Endothelial cell of umbilical vein (primary cell): ENCODE measurements at regions not wholly inside any gene's neighbourhood (a gene's known extent, or its start where the extent isn't known, plus 50 kb on each side); places are given as distances from the start of the nearest gene placed in this dataset. TPM values are rescaled to one million over a fixed set of nuclear protein-coding genes. Genes with fewer than 3 reads are reported as not detected.

Experiments used
- BruUV-seq: library from RNA; stranded (reverse); fragments of 400-500 nt; replicated peaks from 2 replicates; lab custom pipeline; 2021; lab: Mats Ljungman, UMichigan
- CTCF ChIA-PET: fragments of 300-600, 350-600 bp; sonication (Branson Sonifier 250); formaldehyde crosslinking; loops from one replicate; lab custom pipeline; 2021; ENCODE audit warnings: antibody characterized with exemption, inconsistent platforms; lab: Charles Lee
- POLR2A ChIA-PET: fragments of 300-600, 350-600 bp; sonication (Branson Sonifier 250); formaldehyde crosslinking; loops from one replicate; lab custom pipeline; 2021; ENCODE audit warnings: antibody characterized with exemption, inconsistent platforms; lab: Charles Lee
- DNase-seq: peaks from one replicate; pipeline ENCODE4 v3.0.0-alpha.2; 2011; ENCODE audit warnings: low read depth, low spot score
- FAIRE-seq: peaks from 2 replicates; lab custom pipeline; 2011; peaks lifted over from hg19 to GRCh38; lab: Jason Lieb, UNC
- H2AFZ ChIP-seq: 2 replicates; pipeline ENCODE4 v1.6.0; 2012; ENCODE audit warnings: low read depth, low read length, control low read depth, inconsistent platforms
- H3K27ac ChIP-seq: 2 replicates; pipeline ENCODE4 v1.5.1; 2011; ENCODE audit warnings: low read depth, mild to moderate bottlenecking, control low read depth, low read length, moderate library complexity; ENCODE audit not compliant: insufficient read depth
- H3K27me3 ChIP-seq, 2 experiments: 2 replicates each; pipeline versions ENCODE4 v1.6.0 to v1.6.1; 2011; ENCODE audit warnings: low read length in 2 of 2, mixed read lengths in 1 of 2; ENCODE audit not compliant: control insufficient read depth in 2 of 2, insufficient read depth in 2 of 2
- H3K36me3 ChIP-seq, 2 experiments: 2 replicates in 1 of 2; 3 replicates in 1 of 2; pipeline ENCODE4 v1.5.1; 2011; ENCODE audit warnings: low read length in 2 of 2, mild to moderate bottlenecking in 1 of 2, moderate library complexity in 1 of 2; ENCODE audit not compliant: control insufficient read depth in 2 of 2, insufficient read depth in 2 of 2; ENCODE audit errors: extremely low read depth in 1 of 2
- H3K4me1 ChIP-seq: 3 replicates; pipeline ENCODE4 v1.5.1; 2011; ENCODE audit warnings: mild to moderate bottlenecking, low read length; ENCODE audit not compliant: control insufficient read depth, insufficient read depth; ENCODE audit errors: extremely low read depth
- H3K4me2 ChIP-seq: 2 replicates; pipeline ENCODE4 v1.6.1; 2011; ENCODE audit warnings: low read length, control low read depth, mixed read lengths; ENCODE audit not compliant: insufficient read depth
- H3K4me3 ChIP-seq, 3 experiments: fragments of 200-600 bp in 1 of 3; sonication (generic), shearing (Covaris generic) in 1 of 3; replicated peaks in 1 of 3; 2 replicates each; pipeline ENCODE4 v1.5.1; 2011 to 2016; ENCODE audit warnings: control low read depth in 3 of 3, low read length in 3 of 3, mild to moderate bottlenecking in 2 of 3, inconsistent platforms in 1 of 3, low read depth in 1 of 3, moderate library complexity in 1 of 3; ENCODE audit not compliant: insufficient read depth in 1 of 3
- H3K79me2 ChIP-seq: 2 replicates; pipeline ENCODE4 v1.6.0; 2012; ENCODE audit warnings: low read length, inconsistent platforms; ENCODE audit not compliant: control insufficient read depth, insufficient read depth
- H3K9ac ChIP-seq: replicated peaks from 2 replicates; pipeline ENCODE3; 2011; ENCODE audit warnings: low read length, control low read depth; ENCODE audit not compliant: insufficient read depth; ENCODE audit errors: extremely low read depth
- H3K9me1 ChIP-seq: replicated peaks from 3 replicates; pipeline ENCODE4 v1.6.0; 2011; ENCODE audit warnings: mild to moderate bottlenecking, low read length; ENCODE audit not compliant: control insufficient read depth, insufficient read depth; ENCODE audit errors: extremely low read depth
- H3K9me3 ChIP-seq: replicated peaks from 2 replicates; pipeline ENCODE4 v1.5.1; 2012; ENCODE audit warnings: low read length, inconsistent platforms; ENCODE audit not compliant: control insufficient read depth, insufficient read depth
- H4K20me1 ChIP-seq: replicated peaks from 2 replicates; pipeline ENCODE3; 2011; ENCODE audit warnings: mild to moderate bottlenecking, low read length; ENCODE audit not compliant: control insufficient read depth, insufficient read depth; ENCODE audit errors: extremely low read depth
- EZH2 ChIP-seq: IDR thresholded peaks from 2 replicates; pipeline ENCODE4 v1.6.1; 2012; ENCODE audit warnings: borderline replicate concordance, low read depth, mild to moderate bottlenecking, moderate library complexity, low read length, inconsistent platforms; ENCODE audit not compliant: severe bottlenecking
- FOS ChIP-seq: IDR thresholded peaks from 2 replicates; pipeline ENCODE4 v1.6.1; 2011; ENCODE audit warnings: mild to moderate bottlenecking, low read length, moderate library complexity, borderline replicate concordance; ENCODE audit not compliant: insufficient read depth
- GATA2 ChIP-seq: IDR thresholded peaks from 2 replicates; pipeline ENCODE4 v1.7.0; 2011; ENCODE audit warnings: low read depth, mild to moderate bottlenecking, moderate library complexity, mixed read lengths, low read length; ENCODE audit not compliant: insufficient read length, insufficient read depth
- JUN ChIP-seq: IDR thresholded peaks from 2 replicates; pipeline ENCODE4 v1.6.1; 2011; ENCODE audit warnings: borderline replicate concordance, low read depth; ENCODE audit not compliant: insufficient read length, insufficient read depth
- MYC ChIP-seq: IDR thresholded peaks from one replicate; pipeline ENCODE4 v1.6.1; 2011; ENCODE audit warnings: mild to moderate bottlenecking, low read depth, low read length
- POLR2A ChIP-seq: IDR thresholded peaks from 2 replicates; pipeline ENCODE4 v1.6.1; 2012; ENCODE audit warnings: low read depth, mild to moderate bottlenecking, control low read depth, low read length
- POLR2AphosphoS5 ChIP-seq: IDR thresholded peaks from 2 replicates; pipeline ENCODE4 v1.6.1; 2012; ENCODE audit warnings: low read depth, mild to moderate bottlenecking, control low read depth, low read length, moderate library complexity; ENCODE audit not compliant: insufficient read depth
- dilution Hi-C: fragments of 300-500 bp; cut with MboI; formaldehyde crosslinking; loops from one replicate; pipeline ENCODE4 v1.15.0; 2019; ENCODE audit warnings: low sequenced_read_pairs; ENCODE audit not compliant: extremely low pct_ligation_motif_present
- intact Hi-C: fragments of 100-400 bp; cut with micrococcal nuclease; formaldehyde crosslinking; loops from one replicate; pipeline ENCODE4 v1.10.0; 2022
- small RNA-seq: library from RNA; depleted of rRNA; stranded (forward); fragments of <200 nt; gene quantifications from one replicate; pipeline ENCODE3, GENCODE V24; 2012; ENCODE audit warnings: low replicate concordance, low read depth; ENCODE audit not compliant: insufficient read depth, insufficient read length
- TF ChIP-seq, protein P1 (sequence below), 2 donors: IDR thresholded peaks; 1 replicate in 1 of 2; 2 replicates in 1 of 2; pipeline ENCODE4 v1.5.1; 2011; ENCODE audit warnings: low read length in 2 of 2, mild to moderate bottlenecking in 2 of 2, moderate library complexity in 2 of 2, control low read depth in 1 of 2, inconsistent platforms in 1 of 2, low read depth in 1 of 2; ENCODE audit not compliant: insufficient read depth in 1 of 2; ENCODE audit errors: extremely low read depth in 1 of 2
- TF ChIP-seq, protein P2 (sequence below): IDR thresholded peaks from 2 replicates; pipeline ENCODE4 v1.6.1; 2011; ENCODE audit not compliant: insufficient read depth, insufficient read length

GRCh38 chr3:20236603-20237002 is 50.6 kb upstream of the SGO1 start:
- Histone ChIP-seq H3K27me3 (no peaks in the 10 kb centered on the region), H3K79me2 (no peaks in the 10 kb centered on the region), H3K4me1 (no peaks in the 10 kb centered on the region), H3K4me2 (no peak overlapping the region), H3K9me1 (no peaks in the 10 kb centered on the region), H2AFZ (no peak overlapping the region), H3K9ac (no peak overlapping the region), H4K20me1 (no peaks in the 10 kb centered on the region), H3K4me3 (no peak overlapping the region), H3K27ac (no peak overlapping the region), H3K9me3 (no peaks in the 10 kb centered on the region), H3K36me3 (no peaks in the 10 kb centered on the region)
- ChIA-PET CTCF (interaction anchor here (1.7 kb wide), 1 partner anchor 15 kb away, joined by 3 read pairs; no protein-coding TSS in a partner anchor), POLR2A (no interaction called here)
- dilution Hi-C loops: no loop called here
- no peak for TF ChIP-seq POLR2AphosphoS5
- TF ChIP-seq, protein P1, sequence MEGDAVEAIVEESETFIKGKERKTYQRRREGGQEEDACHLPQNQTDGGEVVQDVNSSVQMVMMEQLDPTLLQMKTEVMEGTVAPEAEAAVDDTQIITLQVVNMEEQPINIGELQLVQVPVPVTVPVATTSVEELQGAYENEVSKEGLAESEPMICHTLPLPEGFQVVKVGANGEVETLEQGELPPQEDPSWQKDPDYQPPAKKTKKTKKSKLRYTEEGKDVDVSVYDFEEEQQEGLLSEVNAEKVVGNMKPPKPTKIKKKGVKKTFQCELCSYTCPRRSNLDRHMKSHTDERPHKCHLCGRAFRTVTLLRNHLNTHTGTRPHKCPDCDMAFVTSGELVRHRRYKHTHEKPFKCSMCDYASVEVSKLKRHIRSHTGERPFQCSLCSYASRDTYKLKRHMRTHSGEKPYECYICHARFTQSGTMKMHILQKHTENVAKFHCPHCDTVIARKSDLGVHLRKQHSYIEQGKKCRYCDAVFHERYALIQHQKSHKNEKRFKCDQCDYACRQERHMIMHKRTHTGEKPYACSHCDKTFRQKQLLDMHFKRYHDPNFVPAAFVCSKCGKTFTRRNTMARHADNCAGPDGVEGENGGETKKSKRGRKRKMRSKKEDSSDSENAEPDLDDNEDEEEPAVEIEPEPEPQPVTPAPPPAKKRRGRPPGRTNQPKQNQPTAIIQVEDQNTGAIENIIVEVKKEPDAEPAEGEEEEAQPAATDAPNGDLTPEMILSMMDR (IDR thresholded peaks at IDR 0.05; ENCODE audit: extremely low read depth in 1 of 2, insufficient read depth in 1 of 2, low read depth in 1 of 2, low read length in 2 of 2): no peak
- TF ChIP-seq, protein P2, sequence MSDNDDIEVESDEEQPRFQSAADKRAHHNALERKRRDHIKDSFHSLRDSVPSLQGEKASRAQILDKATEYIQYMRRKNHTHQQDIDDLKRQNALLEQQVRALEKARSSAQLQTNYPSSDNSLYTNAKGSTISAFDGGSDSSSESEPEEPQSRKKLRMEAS: no peak
- no peak for TF ChIP-seq GATA2
- no peak for TF ChIP-seq POLR2A
- TF ChIP-seq EZH2: no peak
- no peak for TF ChIP-seq FOS
- no peak for TF ChIP-seq MYC
- TF ChIP-seq JUN: no peak
- no peak for FAIRE-seq
- no TSS peak for BruUV-seq
- no peak for DNase-seq
- intact Hi-C loops: no loop called here

Small RNA genes in the stretch of these regions (small RNA-seq; reads per million reads assigned to genes)
- gene RNU6-815P (not detected), gene RNU6-822P (not detected)
